ENCODE measurements at regions not wholly inside any gene's neighbourhood (a gene's known extent, or its start where the extent isn't known, plus 50 kb on each side); places are given as distances from the start of the nearest gene placed in this dataset.

DNA sequence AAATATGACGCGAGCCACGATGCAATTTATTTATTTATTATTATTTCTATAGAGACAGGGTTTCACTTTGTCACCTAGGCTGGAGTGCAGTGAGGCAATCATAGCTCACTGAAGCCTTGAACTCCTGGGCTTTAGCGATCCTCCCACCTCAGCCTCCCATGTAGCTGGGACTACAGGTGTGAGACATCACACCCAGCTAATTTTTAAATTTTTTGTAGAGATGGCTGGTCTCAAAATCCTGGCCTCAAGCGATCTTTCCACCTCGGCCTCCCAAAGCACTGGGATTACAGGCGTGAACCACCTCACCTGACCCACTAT, 63.6 kb downstream of the IRF2BP2 start:
- H3K79me2 ChIP-seq (ENCODE audit: low read length): no peaks in the 10 kb centered on the region
- no peak overlapping the region for H3K9ac ChIP-seq (ENCODE audit: low read length)
- no peak overlapping the region for H3K4me3 ChIP-seq (ENCODE audit: low read length)
- no peaks in the 10 kb centered on the region for H3K9me2 ChIP-seq (replicated peaks; ENCODE audit: insufficient read depth, low read length)
- no peaks in the 10 kb centered on the region for H3K4me1 ChIP-seq (ENCODE audit: low read length)
- no peak overlapping the region for H3K27ac ChIP-seq (ENCODE audit: low read length)
- no peaks in the 10 kb centered on the region for H3F3A ChIP-seq (ENCODE audit: insufficient read depth, low read length)
- no peak overlapping the region for H2AFZ ChIP-seq (ENCODE audit: low read length)
- no peaks in the 10 kb centered on the region for H3K9me3 ChIP-seq (replicated peaks; ENCODE audit: insufficient read depth, low read length)
- no peak overlapping the region for H3K4me2 ChIP-seq (ENCODE audit: low read depth, low read length)
- TF ChIP-seq EZH2 (optimal IDR thresholded peaks at IDR 0.05; ENCODE audit: low read depth, low read length): no peak
- TF ChIP-seq EZH2phosphoT487 (IDR thresholded peaks at IDR 0.05; ENCODE audit: low read length): no peak
- TF ChIP-seq, protein P1, sequence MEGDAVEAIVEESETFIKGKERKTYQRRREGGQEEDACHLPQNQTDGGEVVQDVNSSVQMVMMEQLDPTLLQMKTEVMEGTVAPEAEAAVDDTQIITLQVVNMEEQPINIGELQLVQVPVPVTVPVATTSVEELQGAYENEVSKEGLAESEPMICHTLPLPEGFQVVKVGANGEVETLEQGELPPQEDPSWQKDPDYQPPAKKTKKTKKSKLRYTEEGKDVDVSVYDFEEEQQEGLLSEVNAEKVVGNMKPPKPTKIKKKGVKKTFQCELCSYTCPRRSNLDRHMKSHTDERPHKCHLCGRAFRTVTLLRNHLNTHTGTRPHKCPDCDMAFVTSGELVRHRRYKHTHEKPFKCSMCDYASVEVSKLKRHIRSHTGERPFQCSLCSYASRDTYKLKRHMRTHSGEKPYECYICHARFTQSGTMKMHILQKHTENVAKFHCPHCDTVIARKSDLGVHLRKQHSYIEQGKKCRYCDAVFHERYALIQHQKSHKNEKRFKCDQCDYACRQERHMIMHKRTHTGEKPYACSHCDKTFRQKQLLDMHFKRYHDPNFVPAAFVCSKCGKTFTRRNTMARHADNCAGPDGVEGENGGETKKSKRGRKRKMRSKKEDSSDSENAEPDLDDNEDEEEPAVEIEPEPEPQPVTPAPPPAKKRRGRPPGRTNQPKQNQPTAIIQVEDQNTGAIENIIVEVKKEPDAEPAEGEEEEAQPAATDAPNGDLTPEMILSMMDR (IDR thresholded peaks at IDR 0.05; ENCODE audit: low read length): no peak
- H3K27me3 ChIP-seq (replicated peaks; ENCODE audit: insufficient read depth, low read length): no peaks in the 10 kb centered on the region
- H4K20me1 ChIP-seq (ENCODE audit: insufficient read depth, low read length): no peaks in the 10 kb centered on the region
- no peak for DNase-seq
- H3K36me3 ChIP-seq (replicated peaks; ENCODE audit: insufficient read depth, low read length): no peaks in the 10 kb centered on the region

DNA sequence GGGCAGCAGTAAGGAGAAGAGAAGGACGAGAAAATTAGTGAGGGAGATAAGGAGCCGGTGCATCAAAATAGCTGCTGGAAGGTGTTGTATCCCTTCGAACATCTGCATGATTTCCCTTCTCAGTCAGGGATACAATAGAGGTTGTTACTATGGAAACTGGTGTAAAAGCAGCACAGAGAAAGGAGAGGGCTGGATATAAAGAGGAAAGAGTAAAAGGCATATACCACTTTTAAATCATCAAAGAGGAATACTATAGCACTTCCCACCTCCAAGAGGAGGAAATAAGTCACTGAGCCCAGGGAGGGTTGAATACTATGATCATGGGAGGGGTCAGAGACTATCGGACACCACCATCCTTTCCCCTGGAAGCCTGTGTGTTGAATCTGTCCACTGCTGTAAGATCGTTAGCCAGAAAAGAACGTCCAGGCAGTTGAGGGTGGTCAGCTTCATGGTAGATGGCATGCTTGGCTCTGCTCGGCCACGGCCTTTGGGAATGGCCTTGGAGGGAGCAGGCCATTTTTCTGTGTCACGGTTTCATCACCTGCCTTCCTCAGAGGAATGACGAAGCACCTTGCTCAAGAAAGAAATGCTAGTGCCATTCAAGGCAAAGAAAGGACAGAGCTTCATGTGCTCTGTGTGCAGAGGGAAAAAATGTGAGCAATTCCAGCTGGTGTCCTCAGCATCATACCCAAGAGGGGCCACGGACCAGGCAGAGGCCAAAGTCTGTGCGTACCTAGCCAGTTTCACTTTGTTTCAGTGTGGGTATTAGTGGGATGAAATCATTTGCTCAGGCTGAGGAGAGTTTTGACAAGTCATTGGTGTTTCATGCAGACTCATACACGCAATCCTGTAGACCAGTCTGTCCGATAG, 64.2 kb downstream of the IRF2BP2 start:
- DNase-seq: no peak
- no peak overlapping the region for H2AFZ ChIP-seq (ENCODE audit: low read length)
- no peaks in the 10 kb centered on the region for H3K9me2 ChIP-seq (replicated peaks; ENCODE audit: insufficient read depth, low read length)
- no peak overlapping the region for H3K9ac ChIP-seq (ENCODE audit: low read length)
- no peak overlapping the region for H3K4me3 ChIP-seq (ENCODE audit: low read length)
- H3F3A ChIP-seq (ENCODE audit: insufficient read depth, low read length): no peaks in the 10 kb centered on the region
- no peak for TF ChIP-seq EZH2phosphoT487 (IDR thresholded peaks at IDR 0.05; ENCODE audit: low read length)
- TF ChIP-seq EZH2 (optimal IDR thresholded peaks at IDR 0.05; ENCODE audit: low read depth, low read length): no peak
- TF ChIP-seq, protein P1 (IDR thresholded peaks at IDR 0.05; ENCODE audit: low read length): no peak
- H3K4me1 ChIP-seq (ENCODE audit: low read length): no peaks in the 10 kb centered on the region
- H3K4me2 ChIP-seq (ENCODE audit: low read depth, low read length): 0 out of 2 replicates have a peak overlapping the region, but pooled peaks have one; percentile 5
- no peaks in the 10 kb centered on the region for H3K36me3 ChIP-seq (replicated peaks; ENCODE audit: insufficient read depth, low read length)
- no peaks in the 10 kb centered on the region for H3K27me3 ChIP-seq (replicated peaks; ENCODE audit: insufficient read depth, low read length)
- H4K20me1 ChIP-seq (ENCODE audit: insufficient read depth, low read length): no peaks in the 10 kb centered on the region
- no peaks in the 10 kb centered on the region for H3K79me2 ChIP-seq (ENCODE audit: low read length)
- H3K27ac ChIP-seq (ENCODE audit: low read length): no peak overlapping the region
- H3K9me3 ChIP-seq (replicated peaks; ENCODE audit: insufficient read depth, low read length): no peaks in the 10 kb centered on the region

DNA sequence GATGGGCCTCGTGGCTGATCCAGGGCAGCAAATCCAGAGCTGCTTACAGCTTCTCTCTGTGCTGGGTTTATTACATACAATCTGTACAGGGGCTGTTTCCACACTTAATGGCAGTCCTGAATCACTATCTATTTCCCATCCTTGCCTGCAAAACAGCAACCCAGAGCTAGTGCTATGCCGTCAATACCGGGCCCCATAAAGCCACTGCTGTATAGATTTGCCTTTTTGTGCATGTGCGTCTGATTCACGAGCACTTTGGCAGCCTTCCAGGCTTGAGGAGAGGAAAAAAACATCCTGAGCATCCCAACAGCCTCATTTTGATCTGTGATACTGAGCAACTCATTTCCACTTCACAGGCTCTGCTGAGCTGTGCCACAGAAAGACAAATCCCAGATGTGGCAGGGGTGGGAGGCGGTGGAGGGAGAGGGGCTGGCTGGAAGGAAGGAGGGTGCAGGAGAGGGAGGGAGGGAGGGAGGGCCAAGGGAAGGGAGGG, 65.2 kb upstream of the TARBP1 start:
- Histone ChIP-seq H3K4me1 (ENCODE audit: low read length) (no peaks in the 10 kb centered on the region), H3K79me2 (ENCODE audit: low read length) (no peaks in the 10 kb centered on the region), H3K9me3 (replicated peaks; ENCODE audit: insufficient read depth, low read length) (no peaks in the 10 kb centered on the region), H3K4me2 (ENCODE audit: low read depth, low read length) (no peak overlapping the region), H3K36me3 (replicated peaks; ENCODE audit: insufficient read depth, low read length) (no peaks in the 10 kb centered on the region), H3K4me3 (ENCODE audit: low read length) (no peak overlapping the region), H3K9ac (ENCODE audit: low read length) (no peak overlapping the region), H4K20me1 (ENCODE audit: insufficient read depth, low read length) (no peaks in the 10 kb centered on the region), H2AFZ (ENCODE audit: low read length) (no peak overlapping the region), H3K27me3 (replicated peaks; ENCODE audit: insufficient read depth, low read length) (no peaks in the 10 kb centered on the region), H3F3A (ENCODE audit: insufficient read depth, low read length) (no peaks in the 10 kb centered on the region), H3K27ac (ENCODE audit: low read length) (no peak overlapping the region), H3K9me2 (replicated peaks; ENCODE audit: insufficient read depth, low read length) (no peaks in the 10 kb centered on the region)
- DNase-seq: no peak
- TF ChIP-seq, protein P1 (IDR thresholded peaks at IDR 0.05; ENCODE audit: low read length): no peak
- TF ChIP-seq EZH2phosphoT487 (IDR thresholded peaks at IDR 0.05; ENCODE audit: low read length) (no peak), EZH2 (optimal IDR thresholded peaks at IDR 0.05; ENCODE audit: low read depth, low read length) (no peak)
